ENCODE measurements at regions not wholly inside any gene's neighbourhood (a gene's known extent, or its start where the extent isn't known, plus 50 kb on each side); places are given as distances from the start of the nearest gene placed in this dataset.

GRCh38 chr5:68653471-68653870 is 437.9 kb downstream of the PIK3R1 start:
- FAIRE-seq: no peak
- H2AFZ ChIP-seq (ENCODE audit: low read depth, low read length): no peak overlapping the region
- BruUV-seq (replicated peaks): no TSS peak
- in situ Hi-C loops (cut with MboI): no loop called here
- H3K27me3 ChIP-seq (ENCODE audit: control insufficient read depth in 2 of 2, insufficient read depth in 2 of 2, low read length in 2 of 2): peaks cover 2 to 8% of the 10 kb centered on the region in 2 experiments; a peak in 2 of 5 replicates
- no peak overlapping the region for H3K9ac ChIP-seq (ENCODE audit: insufficient read depth in 1 of 2, low read depth in 2 of 2, low read length in 2 of 2)
- ChIA-PET CTCF (ENCODE audit: low intra/inter-chr PET ratio) (no interaction called here), POLR2A (no interaction called here)
- no peaks in the 10 kb centered on the region for H3K9me3 ChIP-seq (replicated peaks; ENCODE audit: control insufficient read depth, insufficient read depth, low read depth, low read length)
- no peaks in the 10 kb centered on the region for H3K9me1 ChIP-seq (ENCODE audit: control insufficient read depth, insufficient read depth, low read length)
- H3K79me2 ChIP-seq (ENCODE audit: control insufficient read depth, insufficient read depth, low read length): no peaks in the 10 kb centered on the region
- DNase-seq (ENCODE audit: extremely low read depth in 1 of 4, low spot score in 3 of 4): no peak
- no peaks in the 10 kb centered on the region; the same call in 1 of the 2 replicates for H4K20me1 ChIP-seq (replicated peaks; ENCODE audit: control insufficient read depth, insufficient read depth, low read length)
- no peak overlapping the region for H3K27ac ChIP-seq (ENCODE audit: extremely low read depth, low read depth, low read length)
- no peaks in the 10 kb centered on the region for H3K4me1 ChIP-seq (replicated peaks in 1 of 2; ENCODE audit: control insufficient read depth in 2 of 2, insufficient read depth in 2 of 2, low read length in 2 of 2)
- no peak for ATAC-seq
- no peaks in the 10 kb centered on the region for H3K36me3 ChIP-seq (ENCODE audit: control insufficient read depth, insufficient read depth, low read length)
- no peak overlapping the region for H3K4me3 ChIP-seq
- intact Hi-C loops (cut with micrococcal nuclease): no loop called here
- no peak overlapping the region for H3K4me2 ChIP-seq (ENCODE audit: insufficient read depth, low read length)
- TF ChIP-seq LCOR (CRISPR knock-in tag; IDR thresholded peaks at IDR 0.05) (no peak), THRA (IDR thresholded peaks at IDR 0.05) (no peak), MLLT1 (IDR thresholded peaks at IDR 0.05) (no peak), BRD4 (IDR thresholded peaks at IDR 0.05) (no peak), SMARCE1 (IDR thresholded peaks at IDR 0.05) (no peak), HNRNPH1 (optimal IDR thresholded peaks at IDR 0.05; ENCODE audit: low read depth, low read length) (no peak), KAT2B (IDR thresholded peaks at IDR 0.05; ENCODE audit: low read depth, low read length) (no peak), BRF2 (IDR thresholded peaks at IDR 0.05; ENCODE audit: borderline replicate concordance, insufficient read depth, insufficient read length) (no peak), EP400 (IDR thresholded peaks at IDR 0.05) (no peak), PML (IDR thresholded peaks at IDR 0.05; ENCODE audit: low read length) (no peak), PTTG1 (tag; IDR thresholded peaks at IDR 0.05; ENCODE audit: low read depth) (no peak), ARID4B (CRISPR knock-in tag; IDR thresholded peaks at IDR 0.05) (no peak), PCBP2 (IDR thresholded peaks at IDR 0.05; ENCODE audit: low read depth, low read length, poor library complexity, severe bottlenecking) (no peak), HOMEZ (CRISPR knock-in tag; IDR thresholded peaks at IDR 0.05) (no peak)

All from K562 (cell line).